OCI-LY3 (cell line): ENCODE measurements at regions not wholly inside any gene's neighbourhood (a gene's known extent, or its start where the extent isn't known, plus 50 kb on each side); places are given as distances from the start of the nearest gene placed in this dataset.

ENCODE experiments used
- CTCF ChIP-seq: fragments of 200-600, 300-600 bp; sonication (generic); IDR thresholded peaks from 2 replicates; pipeline ENCODE4 v1.5.1; 2014; ENCODE audit warnings: antibody characterized with exemption, low read length, low read depth
- EZH2phosphoT487 ChIP-seq: fragments of 200-600 bp; shearing (Covaris generic); IDR thresholded peaks from 2 replicates; pipeline ENCODE4 v1.6.1; 2018; ENCODE audit warnings: antibody characterized with exemption, mixed run types, low read depth

DNA sequence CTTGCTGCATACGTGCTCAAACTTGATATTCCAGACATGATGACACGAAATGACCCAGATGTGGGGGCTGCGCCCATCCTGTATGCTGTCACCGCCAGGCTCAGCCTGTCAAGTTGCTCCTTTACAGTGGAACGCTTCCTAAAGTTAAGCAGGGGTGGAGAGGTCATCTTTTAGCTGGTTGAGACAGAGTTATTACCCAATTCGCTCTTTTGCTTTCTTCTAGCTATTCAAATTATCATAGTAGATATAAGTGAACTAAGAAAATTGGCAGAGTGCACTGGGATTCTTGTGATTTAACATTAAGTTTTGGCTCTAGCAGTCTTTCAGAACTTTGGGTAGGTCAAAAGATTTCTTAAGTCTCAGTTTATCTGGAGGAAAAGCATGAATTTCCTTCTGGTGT is 69.8 kb upstream of the BASP1 start:
- TF ChIP-seq CTCF: no peak
- TF ChIP-seq EZH2phosphoT487: no peak
